ENCODE measurements at regions not wholly inside any gene's neighbourhood (a gene's known extent, or its start where the extent isn't known, plus 50 kb on each side); places are given as distances from the start of the nearest gene placed in this dataset.

DNA sequence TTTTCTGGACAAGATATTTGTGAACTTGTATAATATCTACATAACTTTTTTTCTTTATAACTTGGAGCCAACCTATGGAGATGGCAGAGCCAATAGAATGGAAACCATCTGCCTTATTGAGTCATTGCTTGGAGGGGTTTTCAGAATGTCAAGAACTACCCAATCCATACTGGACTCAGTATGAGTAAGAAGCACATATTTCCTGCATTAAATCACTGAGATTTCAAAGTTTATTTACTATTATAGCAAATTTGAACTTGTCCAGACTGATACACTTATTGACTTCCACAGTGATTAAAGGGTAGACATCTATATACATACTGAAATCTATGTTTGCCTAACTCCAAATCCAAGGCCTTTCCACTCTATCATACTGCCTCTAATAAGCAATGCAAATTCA, 704.0 kb downstream of the KCNA4 start:
- TF ChIP-seq, protein P1, sequence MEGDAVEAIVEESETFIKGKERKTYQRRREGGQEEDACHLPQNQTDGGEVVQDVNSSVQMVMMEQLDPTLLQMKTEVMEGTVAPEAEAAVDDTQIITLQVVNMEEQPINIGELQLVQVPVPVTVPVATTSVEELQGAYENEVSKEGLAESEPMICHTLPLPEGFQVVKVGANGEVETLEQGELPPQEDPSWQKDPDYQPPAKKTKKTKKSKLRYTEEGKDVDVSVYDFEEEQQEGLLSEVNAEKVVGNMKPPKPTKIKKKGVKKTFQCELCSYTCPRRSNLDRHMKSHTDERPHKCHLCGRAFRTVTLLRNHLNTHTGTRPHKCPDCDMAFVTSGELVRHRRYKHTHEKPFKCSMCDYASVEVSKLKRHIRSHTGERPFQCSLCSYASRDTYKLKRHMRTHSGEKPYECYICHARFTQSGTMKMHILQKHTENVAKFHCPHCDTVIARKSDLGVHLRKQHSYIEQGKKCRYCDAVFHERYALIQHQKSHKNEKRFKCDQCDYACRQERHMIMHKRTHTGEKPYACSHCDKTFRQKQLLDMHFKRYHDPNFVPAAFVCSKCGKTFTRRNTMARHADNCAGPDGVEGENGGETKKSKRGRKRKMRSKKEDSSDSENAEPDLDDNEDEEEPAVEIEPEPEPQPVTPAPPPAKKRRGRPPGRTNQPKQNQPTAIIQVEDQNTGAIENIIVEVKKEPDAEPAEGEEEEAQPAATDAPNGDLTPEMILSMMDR (IDR thresholded peaks at IDR 0.05; ENCODE audit: borderline replicate concordance, extremely low read depth, low read length, poor library complexity, severe bottlenecking) = no peak
- TF ChIP-seq EZH2 (IDR thresholded peaks at IDR 0.05; ENCODE audit: borderline replicate concordance, low read depth, low read length, severe bottlenecking) = no peak

Measured in DND-41 (cell line).